PC-3 (cell line): ENCODE measurements at regions not wholly inside any gene's neighbourhood (a gene's known extent, or its start where the extent isn't known, plus 50 kb on each side); places are given as distances from the start of the nearest gene placed in this dataset.

Experiments
- ATAC-seq: fragments of 200-7000 bp; cut with Tn5 transposase; 2 replicates; pipeline ENCODE4 v1.9.1; 2020; ENCODE audit warnings: mild to moderate bottlenecking, moderate library complexity
- BruUV-seq: library from RNA; stranded (reverse); fragments of 400-500 nt; replicated peaks from 2 replicates; lab custom pipeline; 2021; lab: Mats Ljungman, UMichigan
- CTCF ChIA-PET: fragments of 300-600 bp; sonication (Branson Sonifier 250); formaldehyde crosslinking; loops from one replicate; lab custom pipeline; 2022; ENCODE audit warnings: antibody characterized with exemption; lab: Charles Lee
- POLR2A ChIA-PET: fragments of 300-600 bp; sonication (Branson Sonifier 250); formaldehyde crosslinking; loops from one replicate; lab custom pipeline; 2022; ENCODE audit warnings: antibody characterized with exemption; ENCODE audit not compliant: unreplicated experiment; lab: Charles Lee
- DNase-seq: peaks from one replicate; pipeline ENCODE4 v3.0.0-alpha.2; 2015
- H2AFZ ChIP-seq: fragments of 300-600 bp; sonication (generic); 2 replicates; pipeline ENCODE4 v1.6.0; 2016; ENCODE audit warnings: antibody characterized with exemption, low read length
- H3F3A ChIP-seq: fragments of 300-600 bp; sonication (generic); one replicate; pipeline ENCODE4 v1.6.0; 2017; ENCODE audit warnings: antibody characterized with exemption, low read length, control low read depth, mild to moderate bottlenecking; ENCODE audit not compliant: unreplicated experiment
- H3K27ac ChIP-seq: fragments of 300-600 bp; sonication (generic); 2 replicates; pipeline ENCODE4 v1.5.1; 2016; ENCODE audit warnings: mild to moderate bottlenecking, low read length
- H3K27me3 ChIP-seq: fragments of 300-600 bp; sonication (generic); 2 replicates; pipeline ENCODE4 v1.6.1; 2016; ENCODE audit warnings: low read length, mixed read lengths
- H3K36me3 ChIP-seq: fragments of 300-600 bp; sonication (generic); 2 replicates; pipeline ENCODE4 v1.6.1; 2016; ENCODE audit warnings: low read depth, mixed run types, low read length, mixed read lengths
- H3K4me1 ChIP-seq: fragments of 300-600 bp; sonication (generic); 2 replicates; pipeline ENCODE4 v1.5.1; 2016; ENCODE audit warnings: low read length; ENCODE audit not compliant: insufficient read depth
- H3K4me2 ChIP-seq: fragments of 300-600 bp; sonication (generic); 2 replicates; pipeline ENCODE4 v1.6.0; 2016; ENCODE audit warnings: low read length
- H3K4me3 ChIP-seq: fragments of 300-600 bp; sonication (generic); 2 replicates; pipeline ENCODE4 v1.5.1; 2016; ENCODE audit warnings: mild to moderate bottlenecking, low read length, mixed read lengths
- H3K79me2 ChIP-seq: fragments of 300-600 bp; sonication (generic); 2 replicates; pipeline ENCODE4 v1.6.1; 2017; ENCODE audit warnings: low read length, mixed read lengths
- H3K9ac ChIP-seq: fragments of 300-600 bp; sonication (generic); 2 replicates; pipeline ENCODE4 v1.6.0; 2016; ENCODE audit warnings: mild to moderate bottlenecking, low read length
- H3K9me2 ChIP-seq: fragments of 300-600 bp; sonication (generic); replicated peaks from 2 replicates; pipeline ENCODE4 v1.6.1; 2016; ENCODE audit warnings: mixed run types, low read length, mixed read lengths
- H3K9me3 ChIP-seq: fragments of 300-600 bp; sonication (generic); 2 replicates; pipeline ENCODE4 v1.6.1; 2016; ENCODE audit warnings: low read length, mixed read lengths
- H4K20me1 ChIP-seq: fragments of 300-600 bp; sonication (generic); 2 replicates; pipeline ENCODE4 v1.6.1; 2016; ENCODE audit warnings: low read length, mixed read lengths
- EZH2 ChIP-seq: fragments of 300-600 bp; sonication (generic); IDR thresholded peaks from one replicate; pipeline ENCODE4 v1.6.1; 2017; ENCODE audit warnings: antibody characterized with exemption, mild to moderate bottlenecking, low read length; ENCODE audit not compliant: unreplicated experiment
- EZH2phosphoT487 ChIP-seq: fragments of 300-600 bp; sonication (generic); IDR thresholded peaks from 2 replicates; pipeline ENCODE4 v1.6.1; 2018; ENCODE audit warnings: mild to moderate bottlenecking, antibody characterized with exemption, low read length, borderline replicate concordance
- intact Hi-C: fragments of 100-400 bp; cut with micrococcal nuclease; formaldehyde crosslinking; loops from 2 replicates; pipeline ENCODE4 v1.9.0; 2023
- TF ChIP-seq, protein P1 (sequence below): fragments of 300-600 bp; sonication (generic); conservative IDR thresholded peaks from 2 replicates; pipeline ENCODE4 v1.5.1; 2017; ENCODE audit warnings: antibody characterized with exemption, low read depth, mild to moderate bottlenecking, low read length

DNA sequence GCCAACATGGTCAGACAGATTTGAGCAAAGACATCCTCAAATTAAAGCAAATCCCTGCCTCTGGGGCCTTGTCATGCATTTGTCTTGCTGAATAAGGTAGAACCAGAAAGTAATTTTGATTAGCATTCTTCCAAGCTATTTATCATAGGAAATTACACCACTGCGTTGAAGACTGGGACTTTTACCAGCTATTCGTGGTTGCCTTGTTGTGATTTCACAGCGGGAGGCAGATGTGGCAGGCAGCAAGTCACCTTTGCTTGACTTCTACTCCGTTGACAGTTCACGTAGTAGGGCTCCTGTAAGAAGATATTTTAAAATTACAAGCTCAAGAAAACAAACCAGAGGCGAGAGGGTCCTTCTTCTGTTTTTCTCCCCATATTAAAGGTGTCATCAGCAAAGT is 80.6 kb downstream of the EN1 start:
- ATAC-seq (no peak), DNase-seq (no peak)
- TF ChIP-seq, protein P1, sequence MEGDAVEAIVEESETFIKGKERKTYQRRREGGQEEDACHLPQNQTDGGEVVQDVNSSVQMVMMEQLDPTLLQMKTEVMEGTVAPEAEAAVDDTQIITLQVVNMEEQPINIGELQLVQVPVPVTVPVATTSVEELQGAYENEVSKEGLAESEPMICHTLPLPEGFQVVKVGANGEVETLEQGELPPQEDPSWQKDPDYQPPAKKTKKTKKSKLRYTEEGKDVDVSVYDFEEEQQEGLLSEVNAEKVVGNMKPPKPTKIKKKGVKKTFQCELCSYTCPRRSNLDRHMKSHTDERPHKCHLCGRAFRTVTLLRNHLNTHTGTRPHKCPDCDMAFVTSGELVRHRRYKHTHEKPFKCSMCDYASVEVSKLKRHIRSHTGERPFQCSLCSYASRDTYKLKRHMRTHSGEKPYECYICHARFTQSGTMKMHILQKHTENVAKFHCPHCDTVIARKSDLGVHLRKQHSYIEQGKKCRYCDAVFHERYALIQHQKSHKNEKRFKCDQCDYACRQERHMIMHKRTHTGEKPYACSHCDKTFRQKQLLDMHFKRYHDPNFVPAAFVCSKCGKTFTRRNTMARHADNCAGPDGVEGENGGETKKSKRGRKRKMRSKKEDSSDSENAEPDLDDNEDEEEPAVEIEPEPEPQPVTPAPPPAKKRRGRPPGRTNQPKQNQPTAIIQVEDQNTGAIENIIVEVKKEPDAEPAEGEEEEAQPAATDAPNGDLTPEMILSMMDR = no peak
- TF ChIP-seq EZH2phosphoT487 (no peak), EZH2 (no peak)
- H3K27ac ChIP-seq = no peak overlapping the region
- H3K9ac ChIP-seq = no peak overlapping the region
- H3K9me3 ChIP-seq = no peaks in the 10 kb centered on the region
- POLR2A ChIA-PET = no interaction called here
- no peak overlapping the region for H3K4me3 ChIP-seq
- H3K27me3 ChIP-seq = peaks cover 16% of the 10 kb centered on the region; the same call in 1 of the 2 replicates
- H3K4me2 ChIP-seq = no peak overlapping the region
- H3K9me2 ChIP-seq = no peaks in the 10 kb centered on the region
- intact Hi-C loops = no loop called here
- H3K36me3 ChIP-seq = no peaks in the 10 kb centered on the region
- H3K79me2 ChIP-seq = no peaks in the 10 kb centered on the region
- H4K20me1 ChIP-seq = no peaks in the 10 kb centered on the region
- no peaks in the 10 kb centered on the region for H3F3A ChIP-seq
- H2AFZ ChIP-seq = no peak overlapping the region
- BruUV-seq = no TSS peak
- CTCF ChIA-PET = interaction anchor here (1.0 kb wide), 1 partner anchor 43 kb away, joined by 5 read pairs; no protein-coding TSS in a partner anchor
- H3K4me1 ChIP-seq = no peaks in the 10 kb centered on the region

GRCh38 chr2:118764855-118765254 is 82.6 kb downstream of the EN1 start:
- no peaks in the 10 kb centered on the region for H3F3A ChIP-seq
- no peak overlapping the region for H3K9ac ChIP-seq
- no peaks in the 10 kb centered on the region for H3K9me2 ChIP-seq
- ChIA-PET POLR2A (no interaction called here), CTCF (no interaction called here)
- no peaks in the 10 kb centered on the region for H3K36me3 ChIP-seq
- ATAC-seq (no peak), DNase-seq (no peak)
- H3K9me3 ChIP-seq = no peaks in the 10 kb centered on the region
- intact Hi-C loops = no loop called here
- H3K27ac ChIP-seq = no peak overlapping the region
- no peaks in the 10 kb centered on the region for H4K20me1 ChIP-seq
- BruUV-seq = no TSS peak
- TF ChIP-seq EZH2 (no peak), EZH2phosphoT487 (no peak)
- TF ChIP-seq, protein P1 = no peak
- H3K4me2 ChIP-seq = no peak overlapping the region
- H3K4me3 ChIP-seq = no peak overlapping the region
- H2AFZ ChIP-seq = no peak overlapping the region
- H3K4me1 ChIP-seq = no peaks in the 10 kb centered on the region
- H3K27me3 ChIP-seq = peaks cover 23% of the 10 kb centered on the region; the same call in 1 of the 2 replicates
- H3K79me2 ChIP-seq = no peaks in the 10 kb centered on the region

- H3K9ac ChIP-seq = no peak overlapping the region
- no peaks in the 10 kb centered on the region for H3K36me3 ChIP-seq
- H3K9me2 ChIP-seq = no peaks in the 10 kb centered on the region
- no peak overlapping the region for H3K27ac ChIP-seq
- POLR2A ChIA-PET = no interaction called here
- no peak overlapping the region for H3K4me2 ChIP-seq
- no peaks in the 10 kb centered on the region for H3F3A ChIP-seq
- H3K27me3 ChIP-seq = peaks cover 32% of the 10 kb centered on the region
- H3K79me2 ChIP-seq = no peaks in the 10 kb centered on the region
- ATAC-seq = peak; percentile 27; the same call in 1 of the 2 replicates
- TF ChIP-seq, protein P1 = peak; percentile 43
- TF ChIP-seq EZH2 = no peak
- no peak overlapping the region for H2AFZ ChIP-seq
- intact Hi-C loops = no loop called here
- peak; percentile 20 for DNase-seq
- no peaks in the 10 kb centered on the region for H3K9me3 ChIP-seq
- no peaks in the 10 kb centered on the region for H4K20me1 ChIP-seq
- no peaks in the 10 kb centered on the region for H3K4me1 ChIP-seq
- BruUV-seq = no TSS peak
- H3K4me3 ChIP-seq = no peak overlapping the region
- CTCF ChIA-PET = no interaction called here
These were observed 83.7 kb downstream of the EN1 start for GRCh38 chr2:118763797-118764196.
